ENCODE measurements at regions not wholly inside any gene's neighbourhood (a gene's known extent, or its start where the extent isn't known, plus 50 kb on each side); places are given as distances from the start of the nearest gene placed in this dataset.
"Not testable (repeated sequence)": the region's sequence is repeated elsewhere in the genome, so short reads cannot be mapped to it uniquely, and the experiment has no call there.

DNA sequence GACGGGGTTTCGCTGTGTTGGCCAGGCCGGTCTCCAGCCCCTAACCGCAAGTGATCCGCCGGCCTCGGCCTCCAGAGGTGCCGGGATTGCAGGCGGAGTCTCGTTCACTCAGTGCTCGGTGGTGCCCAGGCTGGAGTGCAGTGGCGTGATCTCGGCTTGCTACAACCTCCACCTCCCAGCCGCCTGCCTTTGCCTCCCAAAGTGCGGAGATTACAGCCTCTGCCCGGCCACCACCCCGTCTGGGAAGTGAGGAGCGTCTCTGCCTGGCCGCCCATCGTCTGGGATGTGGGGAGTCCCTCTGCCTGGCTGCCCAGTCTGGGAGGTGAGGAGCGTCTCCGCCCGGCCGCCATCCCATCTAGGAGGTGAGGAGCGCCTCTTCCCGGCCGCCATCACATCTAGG lies 68.3 kb upstream of the ALDH1B1 start:
- not testable (repeated sequence) for H3K36me3 Mint-ChIP-seq (ENCODE audit: low read depth); H3K9me3 Mint-ChIP-seq; H3K4me1 Mint-ChIP-seq (ENCODE audit: low read depth); H3K27ac Mint-ChIP-seq; H3K27me3 Mint-ChIP-seq; DNase-seq; H3K4me3 Mint-ChIP-seq

DNA sequence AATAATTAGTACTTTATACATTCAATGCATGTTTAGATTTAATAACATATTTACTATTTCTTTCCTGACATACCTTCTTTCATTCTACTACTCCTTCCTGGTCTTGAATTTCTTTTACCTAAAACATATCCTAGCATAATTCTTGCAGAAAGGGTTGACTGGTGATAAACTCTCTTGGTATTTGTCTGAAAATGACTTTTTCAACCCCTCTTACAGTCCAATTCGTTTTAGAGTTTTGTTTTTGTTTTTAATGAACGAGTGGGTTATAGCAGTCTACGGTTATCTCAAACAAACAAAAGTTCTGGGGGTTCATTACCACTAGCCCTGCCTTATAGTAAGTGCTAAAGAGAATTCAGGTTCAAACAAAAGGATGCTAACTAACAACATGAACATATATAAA lies 69.6 kb upstream of the ALDH1B1 start:
- H3K27me3 Mint-ChIP-seq: peaks cover 6% of the 10 kb centered on the region
- DNase-seq: no peak
- H3K27ac Mint-ChIP-seq: no peak overlapping the region
- H3K4me1 Mint-ChIP-seq (ENCODE audit: low read depth): no peaks in the 10 kb centered on the region
- peaks cover 3% of the 10 kb centered on the region for H3K9me3 Mint-ChIP-seq
- no peaks in the 10 kb centered on the region for H3K36me3 Mint-ChIP-seq (ENCODE audit: low read depth)
- H3K4me3 Mint-ChIP-seq: no peak overlapping the region

DNA sequence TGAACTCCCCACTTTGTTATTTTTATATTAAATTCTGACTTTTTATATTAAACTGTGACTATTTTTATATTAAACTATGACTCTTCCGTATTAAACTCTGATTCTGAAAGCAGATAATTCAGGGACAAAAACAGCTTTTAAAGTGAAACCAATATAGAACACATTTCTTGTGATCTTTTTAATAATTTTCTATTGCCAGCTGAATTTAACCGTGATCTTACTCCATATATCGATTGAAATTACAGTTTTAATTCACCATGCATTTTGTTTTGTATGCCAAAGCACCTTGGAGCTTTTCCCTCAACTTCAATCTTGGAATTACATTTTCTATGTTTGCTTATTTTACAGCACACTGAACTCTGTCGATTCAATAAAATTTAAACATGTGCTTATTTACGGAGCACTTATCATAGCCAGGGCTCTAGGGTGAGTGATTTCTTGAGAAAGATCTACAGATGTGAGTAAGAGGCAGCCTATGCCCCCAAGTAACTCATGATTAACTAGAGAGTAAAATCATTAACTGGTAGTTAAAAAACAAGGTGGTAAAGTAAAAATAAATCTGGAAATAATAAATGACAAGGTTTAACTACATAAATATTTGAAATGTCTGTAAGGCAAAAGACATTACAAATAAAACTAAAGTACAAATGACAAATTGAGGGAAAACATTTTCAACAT lies 72.9 kb upstream of the ALDH1B1 start:
- no peak overlapping the region for H3K27ac Mint-ChIP-seq
- H3K9me3 Mint-ChIP-seq: peaks cover 3% of the 10 kb centered on the region

DNA sequence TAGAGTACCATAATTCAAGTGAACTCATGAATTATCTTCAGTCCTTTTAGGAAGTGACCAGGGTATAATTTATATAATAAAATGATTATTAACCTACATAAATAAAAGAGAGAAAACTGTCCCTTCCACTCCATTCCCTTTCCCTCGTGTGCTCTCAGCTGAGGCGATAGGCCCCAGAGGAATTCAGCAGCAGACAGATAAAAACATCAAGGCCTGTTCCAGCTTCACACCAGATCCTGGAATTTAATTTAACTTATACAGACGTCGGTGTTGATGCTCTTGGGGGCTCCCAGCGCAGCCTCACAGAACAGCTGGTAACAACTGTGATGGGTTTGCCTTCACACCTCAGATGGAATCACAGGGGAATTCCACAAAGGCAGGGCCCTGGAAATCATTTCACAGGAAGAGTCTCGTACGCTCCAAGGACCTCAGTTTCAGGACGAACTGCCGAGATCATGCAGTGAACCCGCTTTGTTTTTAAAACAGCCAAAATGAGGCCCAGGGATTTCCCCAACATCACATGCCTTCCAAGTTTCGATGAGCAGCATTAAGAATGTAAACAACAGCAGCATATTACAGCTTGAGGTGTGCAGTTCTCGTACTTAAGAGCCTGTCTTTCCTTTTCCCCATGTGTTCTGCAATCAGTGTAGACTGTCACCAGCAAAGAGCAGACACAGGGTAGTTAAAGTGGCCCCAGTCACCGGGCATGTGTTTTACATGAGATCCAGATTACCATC lies 73.6 kb upstream of the ALDH1B1 start:
- H3K27me3 Mint-ChIP-seq: peaks cover 13% of the 10 kb centered on the region
- DNase-seq: no peak
- H3K36me3 Mint-ChIP-seq (ENCODE audit: low read depth): no peaks in the 10 kb centered on the region
- no peak overlapping the region for H3K27ac Mint-ChIP-seq
- H3K4me1 Mint-ChIP-seq (ENCODE audit: low read depth): no peaks in the 10 kb centered on the region
- H3K9me3 Mint-ChIP-seq: peaks cover 3% of the 10 kb centered on the region
- H3K4me3 Mint-ChIP-seq: no peak overlapping the region

More for the DNA sequence above, 72.9 kb upstream of the ALDH1B1 start:
- no peak for DNase-seq
- Mint-ChIP-seq H3K4me3 (no peak overlapping the region), H3K36me3 (ENCODE audit: low read depth) (no peaks in the 10 kb centered on the region), H3K27me3 (peaks cover 12% of the 10 kb centered on the region), H3K4me1 (ENCODE audit: low read depth) (no peaks in the 10 kb centered on the region)

DNA sequence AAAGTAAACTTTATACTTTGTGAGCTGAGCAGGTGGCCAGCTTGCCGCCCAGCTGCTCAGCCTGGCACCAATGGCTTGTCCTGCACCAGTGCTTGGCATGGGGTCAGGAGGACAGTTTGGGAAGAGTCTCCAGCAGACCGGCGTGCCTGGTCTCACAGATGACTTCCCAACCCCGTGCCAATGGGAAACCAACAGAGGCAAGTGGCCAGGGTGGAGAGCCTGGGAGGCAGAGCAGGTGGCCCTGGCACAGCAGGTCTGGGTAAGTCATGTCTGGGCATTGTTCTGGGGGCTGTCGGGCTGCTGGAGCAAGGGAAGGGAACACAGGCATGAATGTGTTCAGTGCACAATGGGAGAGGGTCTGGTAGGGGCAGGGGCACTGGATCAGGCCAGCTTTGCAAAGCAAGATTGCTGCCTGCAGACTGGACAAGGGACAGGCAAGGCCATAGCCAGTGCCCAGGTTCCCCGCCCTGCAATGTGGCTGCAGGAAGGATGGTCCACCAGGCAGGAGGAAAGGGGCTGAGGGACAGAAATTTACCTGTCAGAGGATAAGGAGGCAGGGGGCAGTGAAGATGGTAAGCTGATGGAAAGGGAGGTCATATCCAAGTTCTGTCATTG lies 76.2 kb upstream of the ALDH1B1 start:
- Mint-ChIP-seq H3K27ac (no peak overlapping the region), H3K4me3 (no peak overlapping the region), H3K36me3 (ENCODE audit: low read depth) (no peaks in the 10 kb centered on the region), H3K4me1 (ENCODE audit: low read depth) (no peaks in the 10 kb centered on the region), H3K9me3 (no peaks in the 10 kb centered on the region), H3K27me3 (peaks cover 24% of the 10 kb centered on the region)
- DNase-seq: no peak

DNA sequence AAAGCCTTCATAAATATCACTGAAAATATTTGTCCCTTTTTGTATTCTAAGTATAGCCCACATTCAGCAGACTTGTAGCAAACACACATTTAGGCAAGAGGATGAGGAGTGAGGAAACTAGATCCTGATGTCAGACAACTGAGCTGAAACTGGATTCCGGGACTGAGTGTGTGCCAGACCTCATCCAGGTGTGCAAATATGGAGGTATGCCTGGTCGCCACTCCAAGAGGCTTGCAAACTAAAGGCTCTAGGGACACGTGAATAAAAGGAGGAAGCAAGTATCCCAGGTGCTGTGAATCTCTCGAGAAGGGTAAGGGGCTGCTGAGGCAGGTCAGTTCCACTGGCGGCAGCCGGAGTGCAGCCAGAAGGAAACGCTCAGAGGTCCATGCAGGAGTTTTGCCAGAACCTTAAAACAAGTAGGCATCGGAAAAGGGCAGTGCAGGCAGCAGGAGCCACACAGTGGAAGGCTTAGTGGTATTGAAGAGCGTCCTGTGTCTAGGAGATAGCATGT lies 77.4 kb upstream of the ALDH1B1 start:
- Mint-ChIP-seq H3K27me3 (peaks cover 24% of the 10 kb centered on the region), H3K36me3 (ENCODE audit: low read depth) (no peaks in the 10 kb centered on the region), H3K4me3 (no peak overlapping the region), H3K4me1 (ENCODE audit: low read depth) (no peaks in the 10 kb centered on the region), H3K9me3 (no peaks in the 10 kb centered on the region), H3K27ac (no peak overlapping the region)
- no peak for DNase-seq

DNA sequence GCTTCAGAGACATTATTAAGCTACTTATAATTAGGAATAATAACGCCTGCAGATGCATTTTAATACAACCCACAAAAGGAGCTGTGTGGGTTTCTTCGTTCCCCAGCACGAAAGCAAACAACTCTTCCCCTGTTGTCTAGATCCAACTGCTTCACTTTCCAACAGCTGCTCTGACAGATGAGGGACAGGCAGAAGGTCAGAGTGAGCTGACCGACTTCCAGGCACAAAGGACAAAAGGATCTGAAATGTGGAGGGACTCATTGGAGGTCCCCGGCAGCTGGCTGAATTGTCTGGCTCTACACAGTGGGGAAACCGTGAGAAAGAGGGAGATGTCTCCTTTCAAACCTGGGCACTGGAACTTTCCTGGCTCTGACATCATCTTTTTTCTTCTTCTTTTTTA lies 79.1 kb upstream of the ALDH1B1 start:
- Mint-ChIP-seq H3K4me1 (ENCODE audit: low read depth) (no peaks in the 10 kb centered on the region), H3K36me3 (ENCODE audit: low read depth) (no peaks in the 10 kb centered on the region), H3K27me3 (peaks cover 24% of the 10 kb centered on the region), H3K4me3 (no peak overlapping the region), H3K9me3 (no peaks in the 10 kb centered on the region), H3K27ac (no peak overlapping the region)
- DNase-seq: no peak

DNA sequence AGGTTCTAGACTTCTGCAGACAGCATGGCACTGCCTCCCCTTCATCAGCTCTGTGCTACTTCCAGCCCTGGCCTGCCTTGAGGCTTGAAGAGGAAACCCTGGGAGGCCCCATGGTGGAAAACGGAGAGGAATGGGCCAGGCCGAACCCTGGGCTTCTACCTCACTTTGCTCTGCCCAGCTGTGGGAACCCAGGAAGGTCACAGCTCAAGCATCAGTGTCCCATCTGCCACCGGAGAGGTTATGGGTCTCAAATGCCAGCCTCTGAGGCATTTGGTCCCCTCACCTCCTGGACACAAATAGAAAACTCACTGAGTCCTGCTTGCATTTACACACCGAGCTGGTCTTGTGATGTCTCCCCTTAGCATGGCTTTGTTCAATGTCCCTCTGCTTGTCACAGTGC lies 80.1 kb upstream of the ALDH1B1 start:
- no peak overlapping the region for H3K4me3 Mint-ChIP-seq

DNA sequence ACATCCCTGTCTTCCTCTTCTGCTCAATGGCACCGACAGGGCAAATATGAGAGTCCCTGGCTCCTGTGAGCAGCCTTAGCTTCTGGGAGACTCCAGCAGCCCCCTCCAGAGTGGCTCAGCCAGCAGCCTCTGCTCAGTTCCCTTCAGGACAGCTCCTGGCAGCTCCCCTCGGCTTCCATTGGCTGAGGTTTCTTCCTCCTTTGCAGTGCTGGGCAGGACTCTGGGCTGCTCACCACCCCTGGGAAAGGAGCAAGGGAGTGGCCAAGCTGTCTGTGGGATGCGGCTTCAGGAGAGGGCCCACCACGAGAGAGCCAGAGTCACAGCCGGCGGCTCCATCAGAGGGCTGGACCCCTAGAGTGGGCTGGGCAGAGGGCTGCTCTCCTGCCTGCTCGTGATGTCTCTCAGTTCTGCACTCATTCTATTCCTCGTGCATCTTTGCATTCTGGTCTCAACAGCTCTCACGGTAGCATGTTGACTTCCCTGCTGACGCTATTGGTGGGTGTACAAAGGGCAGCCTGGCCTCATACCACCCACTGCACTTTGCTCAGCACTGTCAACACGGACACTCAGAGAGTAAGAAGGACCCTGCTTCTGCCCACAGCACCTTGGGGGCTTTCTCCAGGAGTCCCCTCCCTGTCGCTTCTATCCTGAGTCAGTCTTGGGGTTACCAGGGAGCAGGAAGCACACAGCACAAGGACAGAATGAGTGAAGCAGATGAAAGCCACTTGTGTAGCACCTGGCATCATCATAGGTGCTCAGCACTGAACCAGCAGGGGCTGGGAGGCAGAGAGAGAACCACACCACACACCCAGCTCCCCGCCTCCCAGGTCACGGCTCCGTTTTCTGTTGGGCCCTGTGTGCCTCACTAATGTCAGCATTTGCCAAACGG lies 80.9 kb upstream of the ALDH1B1 start:
- Mint-ChIP-seq H3K27ac (no peak overlapping the region), H3K36me3 (ENCODE audit: low read depth) (no peaks in the 10 kb centered on the region), H3K4me1 (ENCODE audit: low read depth) (no peaks in the 10 kb centered on the region), H3K4me3 (no peak overlapping the region), H3K9me3 (no peaks in the 10 kb centered on the region), H3K27me3 (peaks cover 24% of the 10 kb centered on the region)
- no peak for DNase-seq

More for the DNA sequence above, 80.1 kb upstream of the ALDH1B1 start:
- H3K27me3 Mint-ChIP-seq: peaks cover 24% of the 10 kb centered on the region
- no peak overlapping the region for H3K27ac Mint-ChIP-seq
- H3K36me3 Mint-ChIP-seq (ENCODE audit: low read depth): no peaks in the 10 kb centered on the region
- no peaks in the 10 kb centered on the region for H3K4me1 Mint-ChIP-seq (ENCODE audit: low read depth)
- DNase-seq: no peak
- no peaks in the 10 kb centered on the region for H3K9me3 Mint-ChIP-seq

DNA sequence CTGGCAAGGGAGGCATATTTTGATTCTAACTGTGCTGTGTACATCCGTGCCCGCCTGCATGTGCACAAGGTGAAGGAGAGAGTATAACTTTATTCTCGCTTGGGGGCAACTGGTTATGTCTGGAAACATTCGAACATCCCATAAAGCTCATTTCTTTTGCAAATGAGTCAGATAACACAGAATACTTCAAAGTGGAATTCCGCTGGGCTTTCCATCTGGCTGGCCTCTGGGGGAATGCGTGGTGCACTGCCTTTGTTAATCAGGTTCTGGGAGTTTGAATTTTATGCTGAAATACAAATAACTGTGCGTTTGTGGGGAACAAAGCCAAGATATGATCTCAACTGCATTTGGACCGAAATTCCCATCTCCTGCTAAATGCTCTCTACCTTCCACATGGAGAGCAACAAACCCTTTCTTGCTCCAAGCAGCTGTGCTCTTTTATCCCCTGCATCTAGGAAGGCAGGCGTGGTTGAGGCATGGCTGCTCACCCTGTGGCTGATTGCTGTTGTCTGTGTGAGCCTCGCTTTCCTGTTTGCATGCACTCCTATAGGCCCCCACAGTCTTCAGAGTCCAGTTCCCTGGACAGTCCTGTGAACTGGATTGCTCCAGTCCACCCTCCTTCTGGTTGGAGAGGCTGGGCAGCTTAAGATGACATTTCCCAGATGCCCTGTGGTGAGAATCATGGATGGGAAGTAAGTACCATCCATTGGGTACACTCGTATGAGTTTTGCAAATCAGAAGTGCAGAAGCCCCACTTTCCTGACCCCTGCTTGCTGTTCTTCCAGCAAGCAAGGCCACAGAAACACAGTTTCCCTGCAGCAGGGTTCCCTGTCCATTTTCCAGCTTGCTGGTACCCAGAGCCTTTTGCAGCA lies 82.9 kb upstream of the ALDH1B1 start:
- Mint-ChIP-seq H3K36me3 (ENCODE audit: low read depth) (no peaks in the 10 kb centered on the region), H3K4me1 (ENCODE audit: low read depth) (no peaks in the 10 kb centered on the region), H3K27ac (no peak overlapping the region), H3K4me3 (no peak overlapping the region), H3K27me3 (peaks cover 18% of the 10 kb centered on the region), H3K9me3 (no peaks in the 10 kb centered on the region)
- DNase-seq: no peak

DNA sequence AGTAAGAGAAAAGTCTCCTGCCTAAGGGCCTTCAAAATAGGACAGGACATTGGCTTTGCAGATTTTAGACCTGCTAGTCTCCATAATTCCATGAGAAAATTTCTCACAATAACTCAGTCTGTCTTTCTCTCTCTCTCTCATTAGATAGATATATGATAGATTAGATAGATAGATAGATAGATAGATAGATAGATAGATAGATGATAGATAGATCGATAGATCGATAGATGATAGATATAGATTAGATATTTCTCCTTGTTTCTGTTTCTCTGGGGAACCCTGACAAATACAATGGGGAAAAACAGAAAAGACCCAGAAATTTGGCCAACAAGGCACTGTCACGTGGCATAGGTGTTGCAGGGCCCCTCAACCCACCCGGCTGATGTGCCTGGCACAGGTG lies 84.4 kb upstream of the ALDH1B1 start:
- no peak for DNase-seq
- no peak overlapping the region for H3K27ac Mint-ChIP-seq
- H3K36me3 Mint-ChIP-seq (ENCODE audit: low read depth): no peaks in the 10 kb centered on the region
- H3K4me1 Mint-ChIP-seq (ENCODE audit: low read depth): no peaks in the 10 kb centered on the region
- peaks cover 11% of the 10 kb centered on the region for H3K27me3 Mint-ChIP-seq
- H3K9me3 Mint-ChIP-seq: no peaks in the 10 kb centered on the region
- no peak overlapping the region for H3K4me3 Mint-ChIP-seq

DNA sequence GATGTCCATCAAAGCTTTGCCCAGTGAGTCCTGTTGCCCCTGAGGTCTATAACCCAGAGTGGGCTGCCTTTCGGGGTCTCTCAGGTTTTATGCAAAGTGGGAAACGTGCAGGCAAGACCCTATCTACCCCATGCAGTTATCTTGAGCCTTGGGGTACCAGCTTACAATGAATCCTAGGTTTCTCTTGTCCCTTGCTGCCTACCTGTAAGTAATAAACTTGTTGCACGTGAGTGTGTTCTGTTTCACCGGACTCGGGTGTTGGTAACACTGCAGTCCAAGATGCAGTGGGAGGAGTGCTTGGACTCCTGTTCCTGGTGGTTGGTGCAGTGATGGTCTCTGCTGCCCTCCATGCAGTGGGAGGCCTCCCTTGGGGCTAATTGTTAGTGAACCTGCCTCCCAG lies 85.6 kb upstream of the ALDH1B1 start:
- Mint-ChIP-seq H3K9me3 (no peaks in the 10 kb centered on the region), H3K4me3 (no peak overlapping the region), H3K4me1 (ENCODE audit: low read depth) (no peaks in the 10 kb centered on the region), H3K27ac (no peak overlapping the region), H3K27me3 (peaks cover under 1% of the 10 kb centered on the region), H3K36me3 (ENCODE audit: low read depth) (no peaks in the 10 kb centered on the region)
- DNase-seq: no peak

DNA sequence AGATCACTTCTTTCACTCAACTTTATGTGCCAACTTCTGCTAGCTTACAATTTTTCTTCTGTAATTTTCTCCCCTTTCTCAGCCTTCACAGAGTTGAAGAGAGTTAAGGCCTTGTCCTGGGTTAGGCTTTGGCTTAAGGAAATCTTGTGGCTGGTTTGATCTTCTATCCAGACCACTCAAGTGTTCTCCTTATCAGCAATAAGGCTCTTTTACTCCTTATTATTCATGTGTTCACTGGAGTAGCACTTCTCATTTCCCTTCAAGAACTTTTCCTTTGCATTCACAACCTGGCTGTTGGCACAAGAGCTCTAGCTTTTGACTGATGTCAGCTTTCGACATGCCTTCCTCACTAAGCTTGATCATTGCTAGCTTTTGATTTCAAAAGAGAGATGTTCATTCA lies 86.9 kb upstream of the ALDH1B1 start:
- H3K4me3 Mint-ChIP-seq: no peak overlapping the region
- no peaks in the 10 kb centered on the region for H3K9me3 Mint-ChIP-seq
- DNase-seq: no peak
- H3K36me3 Mint-ChIP-seq (ENCODE audit: low read depth): no peaks in the 10 kb centered on the region
- H3K4me1 Mint-ChIP-seq (ENCODE audit: low read depth): no peaks in the 10 kb centered on the region
- H3K27me3 Mint-ChIP-seq: no peaks in the 10 kb centered on the region
- H3K27ac Mint-ChIP-seq: no peak overlapping the region
